HG03469 (cell line): ENCODE measurements at regions not wholly inside any gene's neighbourhood (a gene's known extent, or its start where the extent isn't known, plus 50 kb on each side); places are given as distances from the start of the nearest gene placed in this dataset.

Experiments used
- ATAC-seq: cut with Tn5 transposase; IDR thresholded peaks from one replicate; pipeline ENCODE4 v1.9.1; 2021; ENCODE audit warnings: mild to moderate bottlenecking, moderate library complexity, moderate number of reproducible peaks; ENCODE audit not compliant: unreplicated experiment

- no peak for ATAC-seq
Observed at GRCh38 chr5:103617913-103618312, 55.3 kb upstream of the NUDT12 start.

DNA sequence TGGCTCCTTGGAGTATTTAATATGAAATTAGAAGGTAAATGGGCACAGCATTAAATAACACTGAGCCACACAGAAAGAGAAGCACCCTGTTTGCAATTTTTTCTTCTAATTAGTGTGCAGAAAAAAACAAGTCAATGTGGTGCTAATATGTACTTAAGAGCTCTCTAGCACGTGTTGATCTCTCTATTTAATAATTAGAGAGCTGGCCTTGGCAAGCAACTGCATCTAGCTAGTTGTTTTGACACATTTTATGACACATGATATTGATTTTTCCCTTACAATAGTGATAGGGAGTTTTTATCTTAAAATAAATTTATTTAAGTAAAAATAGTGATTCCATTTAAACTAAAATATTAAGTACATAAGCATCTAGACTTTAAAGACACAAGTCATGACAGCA is 54.5 kb upstream of the NUDT12 start:
- no peak for ATAC-seq

DNA sequence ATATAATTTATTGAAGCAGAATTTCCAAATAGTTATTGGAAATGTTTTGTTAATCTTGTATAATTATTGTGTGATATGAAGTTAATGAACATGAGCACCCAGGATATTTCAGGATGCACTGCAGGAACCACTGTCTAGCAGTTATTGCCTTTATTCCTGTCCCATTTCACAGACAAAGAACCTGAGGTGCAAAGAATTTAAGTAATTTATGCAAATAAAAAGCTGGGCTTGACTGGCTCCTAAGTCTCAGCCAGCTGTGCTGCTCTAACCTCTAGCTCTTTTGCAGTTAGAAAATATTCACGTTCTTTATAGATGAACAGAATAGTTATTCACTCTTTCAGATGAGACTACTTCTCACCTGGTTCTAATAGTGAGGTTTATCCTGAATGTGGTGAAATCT is 50.0 kb upstream of the NUDT12 start:
- ATAC-seq: no peak
